ENCODE measurements at regions not wholly inside any gene's neighbourhood (a gene's known extent, or its start where the extent isn't known, plus 50 kb on each side); places are given as distances from the start of the nearest gene placed in this dataset.

DNA sequence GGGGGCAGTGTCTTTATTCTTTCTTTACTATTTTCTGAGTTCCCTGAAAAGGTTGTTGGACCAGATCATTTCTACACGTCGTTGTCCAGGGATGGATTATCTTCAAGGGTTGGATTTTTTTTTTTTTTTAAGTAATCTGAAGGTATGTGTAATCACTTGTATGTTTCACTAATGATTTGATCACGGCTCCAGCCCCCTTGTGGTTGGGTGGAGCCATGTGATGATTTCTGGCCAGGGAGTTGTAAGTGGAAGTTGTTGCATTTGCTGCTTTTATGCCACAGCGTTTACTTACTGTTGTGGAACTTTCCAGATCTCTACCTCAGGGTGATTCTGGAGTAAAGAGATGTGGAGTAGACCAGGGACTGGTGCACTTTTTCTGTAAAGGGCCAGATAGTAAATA is 390.3 kb downstream of the AACS start:
- TF ChIP-seq CTCF (conservative IDR thresholded peaks at IDR 0.05) (peak; percentile 31), ZFX (IDR thresholded peaks at IDR 0.05) (no peak)
